ENCODE measurements at regions not wholly inside any gene's neighbourhood (a gene's known extent, or its start where the extent isn't known, plus 50 kb on each side); places are given as distances from the start of the nearest gene placed in this dataset.

DNA sequence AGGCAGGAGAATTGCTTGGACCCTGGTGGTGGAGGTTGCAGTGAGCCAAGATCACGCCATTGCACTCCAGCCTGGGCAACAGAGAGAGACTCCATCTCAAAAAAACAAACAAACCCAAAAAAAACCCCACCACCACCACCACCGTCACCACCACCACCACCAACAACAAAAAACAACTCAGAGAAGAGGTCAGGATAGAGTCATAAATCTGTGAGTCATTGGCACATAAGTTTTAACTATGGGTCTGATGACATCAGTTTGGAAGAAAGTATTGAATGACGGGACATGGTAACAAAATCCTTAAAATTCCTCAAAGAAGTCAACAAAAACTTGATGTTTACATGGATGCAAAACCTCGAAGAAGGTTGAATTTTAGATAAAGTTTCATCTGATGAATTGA lies 288.0 kb upstream of the SFRP2 start:
- no peak overlapping the region for H3K27ac Mint-ChIP-seq
- CTCF ChIA-PET, result no interaction called here
- DNase-seq, result no peak

DNA sequence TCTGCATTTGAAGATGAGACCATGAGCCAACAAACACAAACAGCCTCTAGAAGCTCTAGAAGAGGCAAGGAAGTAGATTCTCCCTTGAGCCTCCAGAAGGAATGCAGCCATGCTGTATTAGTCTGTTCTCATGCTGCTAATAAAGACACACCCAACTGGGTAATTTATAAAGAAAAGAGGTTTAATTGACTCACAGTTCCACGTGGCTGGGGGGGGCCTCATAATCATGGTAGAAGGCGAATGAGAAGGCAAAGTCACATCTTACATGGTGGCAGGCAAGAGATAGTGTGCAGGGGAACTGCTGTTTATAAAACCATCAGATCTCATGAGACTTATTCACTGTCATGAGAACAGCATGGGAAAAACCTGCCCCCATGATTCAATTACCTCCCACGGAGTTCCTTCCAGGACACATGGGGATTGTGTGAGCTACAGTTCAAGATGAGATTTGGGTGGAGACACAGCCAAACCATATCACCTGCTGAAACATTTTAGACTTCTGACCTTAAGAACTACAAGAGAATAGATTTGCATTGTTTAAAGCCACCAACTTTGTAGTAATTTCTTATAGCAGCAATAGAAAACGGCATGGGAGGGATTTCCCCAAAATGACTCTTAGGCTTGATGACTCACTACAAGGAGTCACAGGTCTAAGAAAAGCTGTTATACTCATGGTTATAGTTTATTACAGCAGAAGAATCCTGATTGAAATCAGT lies 284.4 kb upstream of the SFRP2 start:
- Mint-ChIP-seq H3K9me3 (no peaks in the 10 kb centered on the region), H3K27me3 (no peaks in the 10 kb centered on the region), H3K4me1 (no peaks in the 10 kb centered on the region), H3K36me3 (ENCODE audit: low read depth) (no peaks in the 10 kb centered on the region), H3K4me3 (no peak overlapping the region), H3K27ac (no peak overlapping the region)
- ChIA-PET POLR2A (no interaction called here), CTCF (no interaction called here)
- DNase-seq, result no peak

More for the DNA sequence above, 288.0 kb upstream of the SFRP2 start:
- Mint-ChIP-seq H3K4me1 (no peaks in the 10 kb centered on the region), H3K9me3 (no peaks in the 10 kb centered on the region), H3K27me3 (no peaks in the 10 kb centered on the region), H3K4me3 (no peak overlapping the region), H3K36me3 (ENCODE audit: low read depth) (no peaks in the 10 kb centered on the region)
- POLR2A ChIA-PET, result no interaction called here

DNA sequence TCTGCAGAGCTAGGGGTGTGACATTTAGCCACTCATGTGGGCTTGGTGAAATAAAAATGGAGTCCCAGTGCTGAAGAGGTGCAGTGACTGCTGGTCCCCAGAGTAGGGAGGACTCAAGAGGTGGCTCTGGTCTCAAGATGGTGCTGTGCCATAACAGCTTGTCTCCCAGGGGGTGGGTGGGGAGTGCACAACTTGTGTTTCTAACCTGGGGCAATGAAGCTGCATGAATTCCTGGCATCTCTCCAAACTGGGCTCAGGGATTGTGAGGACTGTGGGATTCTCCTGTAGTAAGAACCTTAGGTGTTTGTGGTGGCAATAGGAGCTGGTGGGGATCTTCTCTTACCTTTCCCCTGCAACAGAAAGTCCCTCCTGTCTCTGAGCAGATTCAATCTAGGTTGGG lies 278.9 kb upstream of the SFRP2 start:
- no peaks in the 10 kb centered on the region for H3K9me3 Mint-ChIP-seq
- H3K4me3 Mint-ChIP-seq, result no peak overlapping the region
- H3K27me3 Mint-ChIP-seq, result no peaks in the 10 kb centered on the region
- ChIA-PET CTCF (no interaction called here), POLR2A (no interaction called here)
- H3K27ac Mint-ChIP-seq, result no peak overlapping the region
- H3K4me1 Mint-ChIP-seq, result no peaks in the 10 kb centered on the region
- no peak for DNase-seq
- no peaks in the 10 kb centered on the region for H3K36me3 Mint-ChIP-seq (ENCODE audit: low read depth)

DNA sequence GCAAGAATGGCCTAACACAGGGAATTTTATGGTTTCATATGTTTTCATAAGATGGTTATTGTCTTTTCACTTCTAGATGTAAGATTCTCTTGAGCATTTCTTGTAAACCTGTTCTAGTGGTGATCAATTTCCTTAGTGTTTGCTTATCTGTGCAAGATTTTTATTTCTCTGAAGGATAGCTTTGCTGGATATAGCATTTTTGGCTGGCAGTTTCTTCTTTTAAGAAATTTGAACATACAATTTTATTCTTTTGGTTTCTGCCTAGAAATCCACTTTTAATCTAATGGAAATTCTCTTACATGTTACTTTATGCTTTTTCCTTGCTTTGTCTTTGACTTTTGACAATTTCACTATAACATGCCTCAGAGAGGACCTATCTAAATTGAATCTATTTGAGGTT lies 276.5 kb upstream of the SFRP2 start:
- Mint-ChIP-seq H3K27me3 (no peaks in the 10 kb centered on the region), H3K9me3 (no peaks in the 10 kb centered on the region), H3K36me3 (ENCODE audit: low read depth) (no peaks in the 10 kb centered on the region), H3K27ac (no peak overlapping the region), H3K4me1 (no peaks in the 10 kb centered on the region), H3K4me3 (no peak overlapping the region)
- POLR2A ChIA-PET, result no interaction called here
- CTCF ChIA-PET, result no interaction called here
- no peak for DNase-seq

DNA sequence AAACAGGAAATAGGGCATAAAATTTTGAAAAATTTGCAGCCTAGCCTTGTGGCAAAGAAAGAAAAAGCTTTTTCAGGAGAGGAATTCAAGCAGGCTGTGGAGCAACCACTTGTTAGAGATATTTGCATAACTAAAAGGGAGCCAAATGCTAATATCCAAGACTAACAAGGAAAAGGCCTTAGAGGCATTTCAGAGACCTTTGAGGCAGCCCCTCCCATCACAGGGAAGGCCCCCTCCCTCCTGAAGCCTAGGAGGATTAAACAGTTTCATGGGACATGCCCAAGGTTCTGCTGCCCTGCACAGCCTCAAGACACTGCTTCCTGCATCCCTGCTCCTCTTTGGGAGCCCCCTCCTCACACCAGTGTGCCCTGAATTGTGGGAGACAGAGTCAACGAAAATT lies 275.4 kb upstream of the SFRP2 start:
- Mint-ChIP-seq H3K27me3 (no peaks in the 10 kb centered on the region), H3K9me3 (no peaks in the 10 kb centered on the region), H3K27ac (no peak overlapping the region), H3K36me3 (ENCODE audit: low read depth) (no peaks in the 10 kb centered on the region), H3K4me3 (no peak overlapping the region), H3K4me1 (no peaks in the 10 kb centered on the region)
- ChIA-PET CTCF (no interaction called here), POLR2A (no interaction called here)
- DNase-seq, result no peak

DNA sequence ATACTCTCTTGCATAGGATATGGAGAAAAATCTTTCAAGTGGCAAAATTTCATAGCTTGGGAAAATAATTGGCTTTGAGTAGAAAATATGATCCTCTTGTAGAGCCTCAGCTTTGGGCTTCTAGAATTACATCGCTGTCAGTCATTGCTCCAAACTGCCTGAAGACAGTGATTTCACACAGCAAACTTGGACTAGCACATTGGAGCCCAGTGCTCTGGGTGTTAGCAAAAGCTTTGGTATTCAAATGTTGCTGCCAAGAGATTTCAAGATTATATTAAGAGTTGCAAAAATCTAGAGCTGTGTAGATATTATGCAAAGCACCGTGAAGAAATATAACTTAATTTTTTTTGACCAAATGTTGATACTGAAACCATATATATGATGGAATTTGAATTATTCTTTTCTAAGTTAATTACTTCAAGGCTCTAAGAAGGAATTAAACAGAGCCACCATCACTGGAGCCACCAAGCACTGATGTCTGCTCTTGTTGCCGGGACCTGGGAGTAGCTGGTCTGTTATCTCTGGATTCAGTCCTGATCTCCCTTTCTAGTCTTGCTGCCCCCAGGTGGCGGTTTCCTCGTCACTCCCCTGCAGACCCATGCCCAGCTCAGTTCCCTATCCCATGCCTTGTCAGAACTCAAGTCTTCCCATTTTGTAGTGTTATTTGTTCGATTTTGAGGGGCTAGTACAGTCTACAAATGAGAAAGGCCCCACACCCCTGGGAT lies 260.7 kb upstream of the SFRP2 start:
- DNase-seq, result no peak
- H3K4me3 Mint-ChIP-seq, result no peak overlapping the region
- no peaks in the 10 kb centered on the region for H3K36me3 Mint-ChIP-seq (ENCODE audit: low read depth)
- no peaks in the 10 kb centered on the region for H3K4me1 Mint-ChIP-seq
- peaks cover 6% of the 10 kb centered on the region for H3K9me3 Mint-ChIP-seq
- ChIA-PET POLR2A (no interaction called here), CTCF (no interaction called here)
- no peak overlapping the region for H3K27ac Mint-ChIP-seq
- peaks cover 3% of the 10 kb centered on the region for H3K27me3 Mint-ChIP-seq

DNA sequence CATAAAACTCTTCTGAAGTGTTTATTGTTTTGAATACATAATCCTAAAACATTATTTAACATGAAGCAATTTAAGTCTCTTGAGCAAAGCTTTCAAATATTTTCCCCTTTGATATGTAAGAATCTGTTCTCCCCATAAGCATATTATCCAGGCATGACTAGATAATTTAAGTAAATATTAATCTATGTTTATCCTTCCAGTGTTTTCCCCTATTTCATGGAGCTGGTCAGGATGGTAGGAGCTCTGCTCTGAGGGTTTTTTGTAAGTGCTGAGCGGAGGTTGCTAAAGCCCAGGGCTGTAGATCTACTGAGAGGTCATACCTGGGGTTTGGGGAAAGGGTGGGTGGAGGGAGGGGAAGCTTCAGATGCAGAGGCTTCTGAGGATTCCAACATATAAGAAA lies 258.9 kb upstream of the SFRP2 start:
- ChIA-PET POLR2A (no interaction called here), CTCF (no interaction called here)
- no peak for DNase-seq
- Mint-ChIP-seq H3K27ac (no peak overlapping the region), H3K4me1 (no peaks in the 10 kb centered on the region), H3K36me3 (ENCODE audit: low read depth) (no peaks in the 10 kb centered on the region), H3K4me3 (no peak overlapping the region), H3K9me3 (no peaks in the 10 kb centered on the region), H3K27me3 (peaks cover 3% of the 10 kb centered on the region)

DNA sequence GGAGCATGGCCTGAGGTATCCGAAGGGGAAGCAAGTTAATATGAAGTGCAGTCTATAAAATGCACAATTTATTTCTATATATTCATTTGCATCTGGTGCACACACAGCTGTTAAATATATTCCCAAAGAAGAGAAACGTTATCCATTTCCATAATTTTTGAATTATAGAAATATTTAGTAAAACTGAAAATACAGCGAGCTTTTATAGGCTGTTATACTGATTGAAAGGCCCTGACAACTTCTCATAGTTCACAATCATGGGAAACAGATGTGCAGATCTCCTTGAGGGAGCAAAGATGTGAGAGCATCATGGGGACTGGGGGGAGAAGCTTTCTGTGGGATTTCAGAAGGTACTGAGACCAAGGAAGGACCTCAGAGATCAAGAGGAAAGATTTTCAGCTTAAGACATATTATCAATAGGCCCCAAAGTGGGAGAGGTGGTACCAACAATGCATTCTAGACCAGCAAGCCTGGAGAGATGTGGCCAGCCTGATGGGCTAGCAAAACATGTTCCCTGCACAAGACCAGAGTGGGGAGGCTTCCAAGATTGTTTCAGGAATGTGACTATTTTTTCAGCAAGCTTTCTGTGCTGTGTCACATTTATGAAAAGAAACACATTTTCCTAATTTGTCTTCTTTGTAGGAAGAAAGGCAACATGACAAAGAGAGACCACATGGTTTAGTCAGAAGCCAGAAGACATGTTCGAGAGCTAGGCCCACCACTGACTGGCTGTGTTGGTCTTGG lies 256.0 kb upstream of the SFRP2 start:
- no peaks in the 10 kb centered on the region for H3K4me1 Mint-ChIP-seq
- no peak overlapping the region for H3K4me3 Mint-ChIP-seq
- ChIA-PET CTCF (no interaction called here), POLR2A (no interaction called here)
- no peak overlapping the region for H3K27ac Mint-ChIP-seq
- no peaks in the 10 kb centered on the region for H3K9me3 Mint-ChIP-seq
- peaks cover 3% of the 10 kb centered on the region for H3K27me3 Mint-ChIP-seq
- DNase-seq, result no peak
- no peaks in the 10 kb centered on the region for H3K36me3 Mint-ChIP-seq (ENCODE audit: low read depth)

DNA sequence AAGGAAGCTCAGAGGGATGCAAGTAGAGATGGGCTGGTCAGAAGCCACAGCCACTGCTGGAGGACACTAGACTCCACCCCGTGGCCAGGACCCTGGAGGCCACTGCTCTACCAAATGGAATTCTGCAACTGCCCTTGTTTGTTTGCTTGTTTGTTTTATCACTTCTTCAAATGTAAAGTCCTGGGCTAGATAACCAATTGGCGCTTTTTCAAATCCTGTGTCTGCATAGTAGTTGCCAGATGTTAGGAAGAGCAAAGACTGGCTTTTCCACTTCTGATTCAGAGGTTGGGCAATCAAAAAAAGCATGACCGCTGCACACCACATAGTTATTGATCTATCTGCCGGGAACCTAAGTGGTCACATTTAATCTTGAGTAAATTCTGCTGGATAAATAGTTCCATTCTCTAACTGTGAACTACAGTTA lies 255.2 kb upstream of the SFRP2 start:
- no peak overlapping the region for H3K4me3 Mint-ChIP-seq
- CTCF ChIA-PET, result no interaction called here
- DNase-seq, result no peak
- POLR2A ChIA-PET, result no interaction called here
- peaks cover 3% of the 10 kb centered on the region for H3K27me3 Mint-ChIP-seq
- H3K27ac Mint-ChIP-seq, result no peak overlapping the region
- H3K9me3 Mint-ChIP-seq, result no peaks in the 10 kb centered on the region
- H3K36me3 Mint-ChIP-seq (ENCODE audit: low read depth), result no peaks in the 10 kb centered on the region
- H3K4me1 Mint-ChIP-seq, result no peaks in the 10 kb centered on the region

DNA sequence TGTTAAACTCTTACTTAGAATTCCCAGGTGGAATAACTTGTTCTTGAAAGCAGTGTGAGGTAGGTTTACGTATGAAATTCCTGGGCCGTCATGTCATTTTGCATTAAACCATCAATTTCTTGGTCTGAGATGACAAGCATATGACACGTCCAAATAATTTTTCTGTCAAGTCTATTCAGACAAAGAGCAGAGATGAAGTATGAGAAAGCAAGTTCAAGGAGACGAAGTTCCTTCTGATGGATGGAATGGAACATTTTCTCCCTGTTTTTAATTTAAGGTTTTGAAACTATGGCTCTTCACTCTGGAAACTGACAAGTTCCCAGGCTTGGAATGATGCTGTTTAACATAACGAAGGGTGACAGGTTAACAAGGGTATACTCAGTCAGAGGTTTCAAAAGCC lies 252.8 kb upstream of the SFRP2 start:
- DNase-seq, result no peak
- Mint-ChIP-seq H3K27ac (no peak overlapping the region), H3K36me3 (ENCODE audit: low read depth) (no peaks in the 10 kb centered on the region), H3K27me3 (no peaks in the 10 kb centered on the region), H3K4me1 (no peaks in the 10 kb centered on the region), H3K4me3 (no peak overlapping the region), H3K9me3 (no peaks in the 10 kb centered on the region)
- ChIA-PET CTCF (interaction anchor here (1.2 kb wide), 1 partner anchor 292 kb away, joined by 5 read pairs; no protein-coding TSS in a partner anchor), POLR2A (no interaction called here)

DNA sequence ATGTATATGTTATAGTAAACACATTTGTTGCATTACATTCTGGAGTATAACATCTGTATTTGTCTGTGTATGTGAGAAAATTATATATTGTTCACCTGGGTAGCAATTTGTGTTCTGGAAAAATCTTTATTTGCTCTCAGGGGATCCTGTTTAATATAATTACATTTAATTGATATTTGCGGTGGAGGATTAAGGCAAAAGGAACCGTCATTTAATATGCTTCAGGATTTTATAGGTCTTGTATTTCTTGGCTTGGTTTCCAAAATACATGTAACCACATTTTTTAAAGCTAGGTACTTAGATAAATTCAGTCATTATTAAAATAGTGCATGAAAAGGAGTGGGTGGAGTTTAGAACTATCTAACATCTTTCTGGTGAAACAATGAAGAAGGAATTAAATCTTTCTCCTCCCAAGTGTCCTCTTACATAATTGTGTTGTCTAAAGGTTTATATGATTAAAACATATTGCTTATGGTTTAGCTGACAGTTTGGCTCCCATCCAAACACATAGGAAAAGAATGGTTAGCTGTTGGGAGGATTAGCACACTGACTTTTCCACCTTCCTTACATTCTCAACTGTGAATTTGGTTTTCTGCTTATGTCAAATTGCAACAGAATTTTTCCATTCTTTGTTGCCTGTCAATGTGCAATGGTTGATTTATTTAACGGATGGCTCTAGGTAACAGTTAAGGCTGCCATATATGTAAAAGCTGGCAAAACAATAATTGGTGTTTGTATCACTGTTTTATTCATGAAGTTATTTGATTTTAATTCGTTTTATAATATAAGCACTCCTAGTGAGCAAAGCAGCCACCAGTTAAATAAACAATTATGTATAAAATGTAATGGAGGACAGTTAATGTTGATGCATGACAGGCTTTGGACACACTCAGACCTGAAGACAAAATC lies 250.8 kb upstream of the SFRP2 start:
- Mint-ChIP-seq H3K27ac (no peak overlapping the region), H3K36me3 (ENCODE audit: low read depth) (no peaks in the 10 kb centered on the region), H3K4me1 (no peaks in the 10 kb centered on the region), H3K9me3 (no peaks in the 10 kb centered on the region), H3K4me3 (no peak overlapping the region), H3K27me3 (no peaks in the 10 kb centered on the region)
- ChIA-PET POLR2A (no interaction called here), CTCF (no interaction called here)
- DNase-seq, result no peak

DNA sequence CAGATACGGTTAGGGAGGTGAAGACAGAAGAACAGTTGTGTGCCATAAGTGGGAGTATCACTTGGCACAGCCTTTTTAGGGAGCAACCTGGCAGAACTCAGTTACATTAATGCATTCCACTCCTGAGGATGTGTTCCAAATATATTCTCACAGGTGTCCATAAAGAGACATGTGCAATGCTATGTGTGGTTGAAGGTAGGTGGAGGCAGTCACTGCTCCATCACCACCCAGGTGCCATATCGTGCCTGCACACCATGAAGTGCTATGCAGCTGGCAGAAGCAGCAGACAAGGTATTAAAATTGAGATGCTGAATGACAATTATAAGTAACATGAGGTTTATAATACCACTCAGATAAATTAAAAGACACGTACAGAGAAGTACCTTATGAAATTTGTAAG lies 248.0 kb upstream of the SFRP2 start:
- CTCF ChIA-PET, result interaction anchor here (0.6 kb wide), 1 partner anchor 295 kb away, joined by 3 read pairs; no protein-coding TSS in a partner anchor

DNA sequence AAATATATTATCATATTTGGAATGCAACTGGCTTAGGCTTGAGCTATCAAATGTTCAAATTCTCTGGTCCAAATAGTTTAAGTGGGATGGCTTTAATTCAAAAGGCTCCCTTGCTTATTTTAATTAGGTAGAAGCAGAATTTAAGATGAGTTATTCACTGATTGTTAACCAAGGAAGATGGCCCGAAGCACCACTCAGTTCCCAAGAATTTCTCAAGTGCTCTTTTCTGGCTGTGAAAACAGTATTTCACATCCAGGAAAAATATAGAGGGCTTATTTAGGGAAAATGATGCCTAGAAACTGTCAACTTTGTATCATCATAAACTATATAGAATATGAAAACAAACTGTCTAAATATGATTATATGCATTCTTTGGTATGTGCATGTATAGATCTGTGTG lies 246.5 kb upstream of the SFRP2 start:
- H3K27ac Mint-ChIP-seq, result no peak overlapping the region
- DNase-seq, result no peak
- H3K27me3 Mint-ChIP-seq, result no peaks in the 10 kb centered on the region
- H3K4me1 Mint-ChIP-seq, result no peaks in the 10 kb centered on the region
- peaks cover 4% of the 10 kb centered on the region for H3K9me3 Mint-ChIP-seq
- H3K4me3 Mint-ChIP-seq, result no peak overlapping the region
- CTCF ChIA-PET, result no interaction called here
- POLR2A ChIA-PET, result no interaction called here
- no peaks in the 10 kb centered on the region for H3K36me3 Mint-ChIP-seq (ENCODE audit: low read depth)

More for the DNA sequence above, 248.0 kb upstream of the SFRP2 start:
- H3K4me3 Mint-ChIP-seq, result no peak overlapping the region
- no peaks in the 10 kb centered on the region for H3K27me3 Mint-ChIP-seq
- no peaks in the 10 kb centered on the region for H3K36me3 Mint-ChIP-seq (ENCODE audit: low read depth)
- POLR2A ChIA-PET, result no interaction called here
- no peak overlapping the region for H3K27ac Mint-ChIP-seq
- no peak for DNase-seq
- H3K4me1 Mint-ChIP-seq, result no peaks in the 10 kb centered on the region
- H3K9me3 Mint-ChIP-seq, result peaks cover 4% of the 10 kb centered on the region

Data from activated CD4-positive, alpha-beta memory T cell treated with anti-CD3 and anti-CD28 coated beads, Interleukin-2, amount 10 ng/mL, durations not matched to agents 7 days and 5 days (primary cell).